BJ (cell line): ENCODE measurements at regions not wholly inside any gene's neighbourhood (a gene's known extent, or its start where the extent isn't known, plus 50 kb on each side); places are given as distances from the start of the nearest gene placed in this dataset.

Experiments
- CTCF ChIA-PET: fragments of 350-600 bp; formaldehyde crosslinking; extraction: SDS; loops from one replicate; lab custom pipeline; 2021; ENCODE audit warnings: antibody characterized with exemption, inconsistent platforms; lab: Yijun Ruan, JAX
- POLR2A ChIA-PET: fragments of 300-600 bp; sonication (Branson Sonifier 250); formaldehyde crosslinking; extraction: SDS; loops from one replicate; lab custom pipeline; 2021; ENCODE audit warnings: antibody characterized with exemption; lab: Charles Lee
- DNase-seq: peaks from one replicate; pipeline ENCODE4 v3.0.0-alpha.2; 2011; ENCODE audit warnings: low read depth
- H3K27me3 ChIP-seq: 2 replicates; pipeline ENCODE4 v1.6.0; 2011; ENCODE audit warnings: low read length; ENCODE audit not compliant: control insufficient read depth, insufficient read depth
- H3K36me3 ChIP-seq: 2 replicates; pipeline ENCODE4 v1.5.1; 2011; ENCODE audit warnings: low read length; ENCODE audit not compliant: control insufficient read depth, insufficient read depth
- H3K4me3 ChIP-seq: 2 replicates; pipeline ENCODE4 v1.5.1; 2011; ENCODE audit warnings: low read depth, mild to moderate bottlenecking, control low read depth, low read length
- TF ChIP-seq, protein P1 (sequence below): IDR thresholded peaks from 2 replicates; pipeline ENCODE4 v1.5.1; 2011; ENCODE audit warnings: low read depth, mild to moderate bottlenecking, control low read depth, inconsistent platforms, low read length, moderate library complexity; ENCODE audit not compliant: insufficient read depth

DNA sequence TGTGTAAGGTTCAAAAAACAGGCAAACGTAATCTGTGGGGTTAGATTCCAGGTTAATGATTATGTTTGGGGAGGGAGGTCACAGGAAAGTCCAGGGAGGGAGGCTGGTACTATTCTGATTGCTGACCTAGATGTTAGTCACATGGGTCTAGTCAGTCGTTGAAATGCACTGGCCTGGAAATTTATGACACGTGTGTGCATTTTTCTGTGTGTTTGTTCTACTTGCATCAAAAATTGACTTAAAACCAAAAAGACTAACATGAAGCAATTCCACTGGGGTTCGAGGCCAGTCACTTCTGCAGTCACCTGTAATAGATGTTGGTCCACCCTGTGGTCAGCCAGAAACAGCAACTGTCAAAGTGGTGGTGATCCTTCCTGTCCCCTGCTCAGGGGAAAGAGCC lies 104.2 kb upstream of the MLN start:
- CTCF ChIA-PET = no interaction called here
- TF ChIP-seq, protein P1, sequence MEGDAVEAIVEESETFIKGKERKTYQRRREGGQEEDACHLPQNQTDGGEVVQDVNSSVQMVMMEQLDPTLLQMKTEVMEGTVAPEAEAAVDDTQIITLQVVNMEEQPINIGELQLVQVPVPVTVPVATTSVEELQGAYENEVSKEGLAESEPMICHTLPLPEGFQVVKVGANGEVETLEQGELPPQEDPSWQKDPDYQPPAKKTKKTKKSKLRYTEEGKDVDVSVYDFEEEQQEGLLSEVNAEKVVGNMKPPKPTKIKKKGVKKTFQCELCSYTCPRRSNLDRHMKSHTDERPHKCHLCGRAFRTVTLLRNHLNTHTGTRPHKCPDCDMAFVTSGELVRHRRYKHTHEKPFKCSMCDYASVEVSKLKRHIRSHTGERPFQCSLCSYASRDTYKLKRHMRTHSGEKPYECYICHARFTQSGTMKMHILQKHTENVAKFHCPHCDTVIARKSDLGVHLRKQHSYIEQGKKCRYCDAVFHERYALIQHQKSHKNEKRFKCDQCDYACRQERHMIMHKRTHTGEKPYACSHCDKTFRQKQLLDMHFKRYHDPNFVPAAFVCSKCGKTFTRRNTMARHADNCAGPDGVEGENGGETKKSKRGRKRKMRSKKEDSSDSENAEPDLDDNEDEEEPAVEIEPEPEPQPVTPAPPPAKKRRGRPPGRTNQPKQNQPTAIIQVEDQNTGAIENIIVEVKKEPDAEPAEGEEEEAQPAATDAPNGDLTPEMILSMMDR = no peak
- Histone ChIP-seq H3K4me3 (no peak overlapping the region), H3K36me3 (no peaks in the 10 kb centered on the region), H3K27me3 (peaks cover 9% of the 10 kb centered on the region)
- POLR2A ChIA-PET = no interaction called here
- no peak for DNase-seq

DNA sequence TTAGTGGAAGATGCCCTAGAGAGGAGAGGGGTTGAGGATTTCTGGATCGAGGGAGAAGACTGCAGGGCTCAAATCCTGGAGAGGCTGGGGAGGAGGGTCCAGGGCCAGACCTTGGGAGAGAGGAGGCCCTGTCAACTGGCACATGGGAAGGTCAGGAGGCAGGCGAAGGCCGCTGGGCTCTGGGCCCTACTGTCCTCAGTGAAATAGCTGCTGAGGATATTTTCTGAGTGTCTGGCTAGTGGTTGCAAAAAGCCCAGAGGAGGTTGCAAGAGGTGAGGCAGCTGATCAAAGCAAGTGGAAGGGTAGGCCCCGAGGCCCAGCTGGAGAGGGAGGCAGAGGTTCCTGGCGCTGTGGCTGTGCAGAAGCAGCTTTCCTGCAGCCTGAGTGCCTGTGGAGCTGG lies 103.4 kb upstream of the MLN start:
- ChIA-PET CTCF (no interaction called here), POLR2A (no interaction called here)
- H3K27me3 ChIP-seq = peaks cover 11% of the 10 kb centered on the region
- TF ChIP-seq, protein P1 = no peak
- DNase-seq = no peak
- H3K36me3 ChIP-seq = no peaks in the 10 kb centered on the region
- H3K4me3 ChIP-seq = no peak overlapping the region

DNA sequence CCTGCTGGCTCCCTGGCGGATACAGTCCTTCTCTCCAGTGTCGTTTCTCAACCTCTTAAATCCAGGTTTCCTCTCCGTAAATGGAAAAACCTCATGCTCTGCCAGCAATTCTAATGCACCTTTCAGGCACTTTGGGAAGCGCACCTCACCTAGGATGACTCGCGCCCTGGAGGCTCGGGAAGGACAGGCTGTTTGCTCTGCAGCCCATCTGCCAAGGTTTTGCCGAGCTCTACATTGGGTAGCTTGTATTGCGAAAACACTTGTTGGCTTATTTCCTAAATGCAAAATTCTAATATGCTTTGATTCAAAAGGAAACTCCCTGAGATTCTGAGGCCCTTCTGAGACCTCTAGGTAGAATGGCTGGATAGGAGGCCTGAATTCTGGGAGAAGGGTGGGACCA lies 102.6 kb upstream of the MLN start:
- ChIA-PET CTCF (interaction anchor here (1.0 kb wide), 1 partner anchor 8 kb away, joined by 3 read pairs; no protein-coding TSS in a partner anchor), POLR2A (no interaction called here)
- Histone ChIP-seq H3K27me3 (peaks cover 8% of the 10 kb centered on the region), H3K36me3 (no peaks in the 10 kb centered on the region), H3K4me3 (no peak overlapping the region)
- DNase-seq = no peak
- TF ChIP-seq, protein P1 = no peak

DNA sequence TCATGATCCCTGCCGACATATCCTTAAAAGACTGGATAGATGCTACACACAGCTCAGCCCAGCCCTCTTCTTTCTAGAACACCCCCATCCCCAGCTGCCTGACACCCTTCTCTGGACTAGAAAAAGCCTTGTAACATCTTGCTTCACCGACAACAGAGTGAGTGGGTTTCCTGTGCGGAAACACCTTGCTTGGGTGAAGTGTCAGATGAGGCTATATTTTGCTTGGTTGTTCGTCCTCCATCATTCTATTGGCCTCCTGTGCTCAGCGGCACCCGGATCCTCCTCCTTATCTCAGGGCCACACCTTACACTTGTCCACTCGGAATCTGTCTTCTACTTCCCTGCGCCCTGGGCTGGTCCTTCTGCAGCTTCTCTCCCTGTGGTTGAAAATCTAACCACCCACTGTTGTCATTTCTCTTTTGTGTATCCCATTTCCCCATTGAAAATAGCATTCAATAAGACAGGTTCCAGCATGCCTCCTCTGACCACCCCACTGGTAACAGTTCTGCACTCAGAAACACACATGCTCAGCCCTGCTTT lies 101.3 kb upstream of the MLN start:
- DNase-seq = no peak
- TF ChIP-seq, protein P1 = no peak
- H3K27me3 ChIP-seq = peaks cover 10% of the 10 kb centered on the region
- no peak overlapping the region for H3K4me3 ChIP-seq
- ChIA-PET POLR2A (no interaction called here), CTCF (interaction anchor here (1.1 to 1.5 kb wide), 2 partner anchors 10 to 138 kb away, joined by 3 to 5 read pairs; no protein-coding TSS in a partner anchor)
- no peaks in the 10 kb centered on the region for H3K36me3 ChIP-seq

DNA sequence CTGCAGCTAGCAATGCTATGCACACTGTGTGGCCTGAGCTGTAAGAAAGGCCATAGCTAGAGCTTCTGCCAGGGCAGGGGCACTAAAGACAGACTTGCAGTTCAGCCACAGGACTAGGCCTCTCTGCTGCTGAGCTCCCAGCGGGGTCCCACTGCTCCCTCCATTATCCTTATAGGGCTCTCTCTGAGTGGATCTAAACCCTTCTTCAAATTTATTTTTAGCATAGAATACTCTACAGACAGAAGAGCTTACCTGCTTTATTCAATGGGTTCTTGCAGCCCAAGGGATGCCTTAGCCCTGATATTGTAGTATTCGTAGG lies 100.9 kb upstream of the MLN start:
- H3K4me3 ChIP-seq = no peak overlapping the region
- ChIA-PET CTCF (interaction anchor here (1.1 to 1.5 kb wide), 3 partner anchors 11 to 137 kb away, joined by 3 to 5 read pairs (median 3); no protein-coding TSS in a partner anchor), POLR2A (no interaction called here)
- TF ChIP-seq, protein P1 = no peak
- no peak for DNase-seq
- no peaks in the 10 kb centered on the region for H3K36me3 ChIP-seq
- H3K27me3 ChIP-seq = peaks cover 10% of the 10 kb centered on the region
